Ishikawa (cell line): ENCODE measurements at regions not wholly inside any gene's neighbourhood (a gene's known extent, or its start where the extent isn't known, plus 50 kb on each side); places are given as distances from the start of the nearest gene placed in this dataset.

Experiments used
- CEBPB ChIP-seq: IDR thresholded peaks from 2 replicates; pipeline ENCODE4 v1.6.1; 2012
- CREB1 ChIP-seq: IDR thresholded peaks from 2 replicates; pipeline ENCODE4 v1.6.1; 2012; ENCODE audit warnings: low read depth
- EGR1 ChIP-seq: IDR thresholded peaks from 2 replicates; pipeline ENCODE4 v1.6.1; 2012
- EP300 ChIP-seq: IDR thresholded peaks from 2 replicates; pipeline ENCODE4 v1.6.1; 2012; ENCODE audit warnings: borderline replicate concordance
- FOXM1 ChIP-seq: IDR thresholded peaks from 2 replicates; pipeline ENCODE4 v1.6.1; 2012; ENCODE audit warnings: low read depth, borderline replicate concordance
- MAX ChIP-seq: IDR thresholded peaks from 2 replicates; pipeline ENCODE4 v1.6.1; 2012
- NFIC ChIP-seq: IDR thresholded peaks from 2 replicates; pipeline ENCODE4 v1.6.1; 2012
- RAD21 ChIP-seq: IDR thresholded peaks from 2 replicates; pipeline ENCODE4 v1.6.1; 2012; ENCODE audit warnings: low read depth
- TAF1 ChIP-seq: IDR thresholded peaks from 2 replicates; pipeline ENCODE4 v1.6.1; 2012; ENCODE audit warnings: low read depth, mild to moderate bottlenecking
- TCF12 ChIP-seq: IDR thresholded peaks from 2 replicates; pipeline ENCODE4 v1.6.1; 2012; ENCODE audit warnings: low read depth
- TEAD4 ChIP-seq: IDR thresholded peaks from 2 replicates; pipeline ENCODE4 v1.6.1; 2012
- USF1 ChIP-seq: IDR thresholded peaks from 2 replicates; pipeline ENCODE4 v1.6.1; 2012
- YY1 ChIP-seq: IDR thresholded peaks from 2 replicates; pipeline ENCODE4 v1.6.1; 2012; ENCODE audit warnings: low read depth
- ZBTB7A ChIP-seq: IDR thresholded peaks from 2 replicates; pipeline ENCODE4 v1.6.1; 2012; ENCODE audit warnings: low read depth
- TF ChIP-seq, protein P1 (sequence below): IDR thresholded peaks from 2 replicates; pipeline ENCODE4 v1.6.1; 2012; ENCODE audit warnings: low read depth, mild to moderate bottlenecking

DNA sequence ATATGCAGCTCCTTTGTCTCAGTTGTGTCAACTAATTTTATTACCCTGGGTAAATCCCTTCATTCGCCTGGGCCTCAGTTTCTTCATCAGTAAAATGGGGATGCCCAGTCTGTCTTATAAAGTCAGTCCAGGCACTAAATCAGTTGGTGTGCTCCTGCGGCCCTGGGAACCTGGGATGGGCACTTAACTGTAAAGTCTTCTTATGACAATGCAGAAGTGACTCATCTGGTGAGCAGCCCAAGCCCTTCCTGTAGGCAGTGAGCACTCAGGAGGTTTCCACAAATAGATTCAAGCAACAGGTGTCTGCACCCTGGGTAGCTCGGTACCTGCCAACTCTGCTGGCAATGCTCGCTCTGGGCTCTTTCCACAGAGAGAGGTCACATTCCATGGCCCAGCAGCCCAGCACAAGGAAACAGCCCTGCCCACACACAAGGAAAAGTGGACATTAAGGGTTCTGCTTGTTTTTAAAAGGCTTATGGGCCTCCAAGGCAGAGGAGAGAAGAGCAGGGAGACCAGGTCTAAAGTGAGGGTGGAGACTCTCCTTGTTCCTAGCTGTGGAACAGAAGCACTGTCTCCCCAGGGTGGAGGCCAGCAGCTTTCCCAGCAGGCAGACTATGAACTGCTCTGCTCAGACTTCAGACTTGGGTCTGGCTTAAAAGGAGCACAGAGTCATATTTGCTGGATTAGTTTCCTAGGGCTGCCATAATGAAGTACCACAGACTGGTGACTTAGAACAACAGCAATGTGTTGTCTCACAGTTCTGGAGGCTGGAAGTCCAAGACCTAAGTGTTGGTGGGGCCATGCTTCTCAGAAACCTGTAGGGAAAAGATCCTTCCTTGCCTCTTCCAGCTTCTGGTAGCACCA is 89.7 kb upstream of the ADRA1B start:
- peak; percentile 31; the same call in 1 of the 2 replicates for TF ChIP-seq RAD21
- peak; percentile 99 for TF ChIP-seq TCF12
- TF ChIP-seq FOXM1 = peak; percentile 95
- TF ChIP-seq TEAD4 = peak; percentile 93
- peak; percentile 68 for TF ChIP-seq MAX
- TF ChIP-seq, protein P1, sequence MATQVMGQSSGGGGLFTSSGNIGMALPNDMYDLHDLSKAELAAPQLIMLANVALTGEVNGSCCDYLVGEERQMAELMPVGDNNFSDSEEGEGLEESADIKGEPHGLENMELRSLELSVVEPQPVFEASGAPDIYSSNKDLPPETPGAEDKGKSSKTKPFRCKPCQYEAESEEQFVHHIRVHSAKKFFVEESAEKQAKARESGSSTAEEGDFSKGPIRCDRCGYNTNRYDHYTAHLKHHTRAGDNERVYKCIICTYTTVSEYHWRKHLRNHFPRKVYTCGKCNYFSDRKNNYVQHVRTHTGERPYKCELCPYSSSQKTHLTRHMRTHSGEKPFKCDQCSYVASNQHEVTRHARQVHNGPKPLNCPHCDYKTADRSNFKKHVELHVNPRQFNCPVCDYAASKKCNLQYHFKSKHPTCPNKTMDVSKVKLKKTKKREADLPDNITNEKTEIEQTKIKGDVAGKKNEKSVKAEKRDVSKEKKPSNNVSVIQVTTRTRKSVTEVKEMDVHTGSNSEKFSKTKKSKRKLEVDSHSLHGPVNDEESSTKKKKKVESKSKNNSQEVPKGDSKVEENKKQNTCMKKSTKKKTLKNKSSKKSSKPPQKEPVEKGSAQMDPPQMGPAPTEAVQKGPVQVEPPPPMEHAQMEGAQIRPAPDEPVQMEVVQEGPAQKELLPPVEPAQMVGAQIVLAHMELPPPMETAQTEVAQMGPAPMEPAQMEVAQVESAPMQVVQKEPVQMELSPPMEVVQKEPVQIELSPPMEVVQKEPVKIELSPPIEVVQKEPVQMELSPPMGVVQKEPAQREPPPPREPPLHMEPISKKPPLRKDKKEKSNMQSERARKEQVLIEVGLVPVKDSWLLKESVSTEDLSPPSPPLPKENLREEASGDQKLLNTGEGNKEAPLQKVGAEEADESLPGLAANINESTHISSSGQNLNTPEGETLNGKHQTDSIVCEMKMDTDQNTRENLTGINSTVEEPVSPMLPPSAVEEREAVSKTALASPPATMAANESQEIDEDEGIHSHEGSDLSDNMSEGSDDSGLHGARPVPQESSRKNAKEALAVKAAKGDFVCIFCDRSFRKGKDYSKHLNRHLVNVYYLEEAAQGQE = no peak; the same call in 1 of the 2 replicates
- TF ChIP-seq CEBPB = peak; percentile 22
- no peak; the same call in 1 of the 2 replicates for TF ChIP-seq USF1
- TF ChIP-seq ZBTB7A = no peak
- no peak; the same call in 1 of the 2 replicates for TF ChIP-seq CREB1
- TF ChIP-seq NFIC = peak; percentile 98
- no peak for TF ChIP-seq TAF1
- TF ChIP-seq EGR1 = no peak
- peak; percentile 97 for TF ChIP-seq EP300
- 0 out of 2 replicates have a peak, but pooled peaks have one; percentile 30 for TF ChIP-seq YY1

- TF ChIP-seq CEBPB = no peak
- no peak for TF ChIP-seq NFIC
Measured at GRCh38 chr5:159827861-159828260, 88.4 kb upstream of the ADRA1B start.

GRCh38 chr5:159832073-159832472 is 84.2 kb upstream of the ADRA1B start:
- no peak for TF ChIP-seq ZBTB7A
- no peak for TF ChIP-seq FOXM1
- TF ChIP-seq RAD21 = no peak
- no peak for TF ChIP-seq TEAD4
- no peak for TF ChIP-seq TCF12
- TF ChIP-seq EP300 = no peak
- TF ChIP-seq CREB1 = no peak
- TF ChIP-seq NFIC = no peak
- no peak for TF ChIP-seq MAX

GRCh38 chr5:159833088-159833487 is 83.2 kb upstream of the ADRA1B start:
- no peak for TF ChIP-seq ZBTB7A
- peak; percentile 50 for TF ChIP-seq RAD21
- no peak for TF ChIP-seq TEAD4
- no peak for TF ChIP-seq MAX

DNA sequence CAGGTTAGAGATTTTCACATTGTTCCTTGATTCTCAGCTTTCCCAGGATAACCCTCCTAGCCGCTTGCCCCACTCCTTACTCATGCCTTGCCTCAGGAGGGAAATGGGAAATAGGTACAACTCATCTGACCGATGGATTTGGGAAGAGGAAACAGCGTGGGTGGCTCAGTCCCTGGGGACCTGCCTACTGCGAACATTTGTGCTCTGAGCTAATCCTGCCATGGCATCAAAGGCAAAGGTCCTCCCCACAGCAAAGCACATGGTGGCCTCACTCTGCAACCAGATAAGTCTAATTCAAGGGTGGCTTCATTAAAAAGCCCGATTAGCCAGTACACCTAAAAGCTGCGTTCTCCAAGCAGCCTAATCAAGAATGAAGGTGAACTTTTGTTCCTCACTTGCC is 82.4 kb upstream of the ADRA1B start:
- no peak for TF ChIP-seq NFIC
- TF ChIP-seq, protein P1 = no peak
- no peak for TF ChIP-seq MAX
- no peak for TF ChIP-seq EP300
- no peak for TF ChIP-seq TEAD4
- no peak for TF ChIP-seq RAD21
- TF ChIP-seq USF1 = no peak

DNA sequence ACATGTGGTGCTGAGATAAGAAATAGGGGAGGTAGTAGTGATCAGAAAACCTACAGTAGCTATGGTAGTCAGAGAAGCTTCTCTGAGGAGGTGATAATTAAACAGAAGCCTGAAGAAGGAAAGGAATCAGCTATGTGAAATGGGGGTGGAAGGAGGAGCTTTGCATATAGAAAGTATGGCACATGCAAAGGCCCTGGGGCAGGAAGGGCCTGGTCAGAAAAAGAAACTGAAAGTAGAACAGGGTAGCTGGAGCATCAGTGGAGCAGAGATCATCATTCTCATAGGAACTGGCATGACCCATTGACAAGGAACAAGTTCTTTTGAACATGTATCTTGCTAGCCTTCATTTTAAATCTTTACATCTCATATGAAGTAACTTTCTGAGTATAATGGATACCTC is 80.7 kb upstream of the ADRA1B start:
- TF ChIP-seq EGR1 (no peak), CEBPB (no peak), TAF1 (no peak), YY1 (no peak), NFIC (no peak), ZBTB7A (no peak)
